Kidney tubule cell (primary cell): ENCODE measurements at regions not wholly inside any gene's neighbourhood (a gene's known extent, or its start where the extent isn't known, plus 50 kb on each side); places are given as distances from the start of the nearest gene placed in this dataset.

Source experiments
- DNase-seq: peaks from one replicate; pipeline ENCODE4 v3.0.0-alpha.2; 2018; ENCODE audit warnings: low spot score

DNA sequence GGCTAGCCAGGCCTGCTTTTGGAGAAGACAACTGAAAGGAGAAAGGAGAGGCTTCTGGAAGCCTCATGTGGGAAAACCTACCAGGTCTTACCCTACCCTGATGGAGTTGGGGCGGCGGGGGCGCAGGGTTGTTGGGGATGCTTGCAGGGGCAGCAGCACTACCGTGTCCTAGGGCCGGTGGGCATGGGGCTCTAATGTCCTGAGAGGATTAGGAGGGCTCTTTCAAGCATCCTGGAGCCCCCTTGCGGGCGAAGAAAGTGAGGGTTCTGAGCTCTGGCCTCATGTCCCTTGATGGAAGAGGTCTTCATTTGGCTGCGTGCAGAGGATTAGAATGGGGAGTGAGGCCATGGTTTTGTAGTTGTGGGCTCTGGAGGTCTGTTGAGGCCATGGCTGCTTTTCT lies 86.9 kb upstream of the PITX1 start:
- DNase-seq: no peak

DNA sequence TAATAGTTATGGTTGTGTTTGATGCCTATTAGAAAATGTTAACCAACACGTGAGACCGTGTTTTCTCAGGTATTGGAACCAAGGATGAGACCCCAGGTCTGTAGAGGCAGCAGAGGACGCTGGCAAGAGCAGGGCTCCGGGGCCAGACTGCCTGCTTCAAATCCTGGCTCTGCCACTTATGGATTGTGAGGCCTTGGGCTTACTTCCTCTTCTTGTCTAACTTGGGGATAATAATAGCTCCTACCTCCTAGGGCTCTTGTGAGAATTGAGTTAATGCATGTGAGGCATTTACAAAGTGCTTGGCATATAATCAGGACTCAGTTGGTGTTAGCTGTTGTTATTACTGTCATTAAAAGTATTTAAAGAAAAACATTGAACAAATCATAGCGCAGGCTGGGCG lies 85.5 kb upstream of the PITX1 start:
- no peak for DNase-seq

DNA sequence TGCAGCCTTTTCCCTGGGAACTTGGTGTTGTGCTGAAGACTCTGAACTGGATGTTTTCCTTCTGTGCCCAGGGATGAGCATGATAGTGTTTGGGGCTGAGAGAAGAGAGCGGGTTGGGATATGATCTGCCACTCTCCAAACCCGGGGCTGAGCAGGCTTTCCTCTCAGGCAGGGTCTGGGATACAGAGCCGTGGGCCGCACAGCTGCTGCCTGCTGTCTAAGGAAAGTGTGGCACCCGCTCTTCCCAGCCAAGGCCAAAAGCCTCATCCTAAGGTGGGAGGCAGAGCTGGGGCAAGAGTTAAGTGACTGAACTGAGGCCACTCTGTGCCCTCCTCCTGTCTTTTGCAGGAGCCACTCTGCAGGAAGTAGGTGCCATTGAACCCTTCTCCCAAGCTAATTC lies 83.6 kb upstream of the PITX1 start:
- DNase-seq: no peak

DNA sequence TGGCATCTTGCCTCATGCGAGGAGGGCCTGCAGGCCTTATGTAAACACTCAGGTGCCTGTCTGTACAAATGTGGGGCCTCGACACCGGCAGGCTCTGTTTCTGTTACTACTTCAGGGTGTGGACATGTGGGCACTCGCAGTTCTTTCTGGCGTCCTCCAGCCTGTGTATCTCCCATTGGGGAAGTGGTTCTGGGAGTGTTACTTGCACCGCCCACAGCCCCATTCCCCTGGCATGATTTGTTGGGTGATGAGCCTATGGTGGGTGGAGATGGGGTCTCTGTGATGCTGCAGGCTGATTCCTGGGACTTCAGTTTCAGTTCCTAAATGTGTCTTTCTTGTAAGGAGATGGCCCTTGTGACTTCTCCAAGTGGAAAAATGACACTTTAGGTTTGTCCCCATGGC lies 82.1 kb upstream of the PITX1 start:
- no peak for DNase-seq

DNA sequence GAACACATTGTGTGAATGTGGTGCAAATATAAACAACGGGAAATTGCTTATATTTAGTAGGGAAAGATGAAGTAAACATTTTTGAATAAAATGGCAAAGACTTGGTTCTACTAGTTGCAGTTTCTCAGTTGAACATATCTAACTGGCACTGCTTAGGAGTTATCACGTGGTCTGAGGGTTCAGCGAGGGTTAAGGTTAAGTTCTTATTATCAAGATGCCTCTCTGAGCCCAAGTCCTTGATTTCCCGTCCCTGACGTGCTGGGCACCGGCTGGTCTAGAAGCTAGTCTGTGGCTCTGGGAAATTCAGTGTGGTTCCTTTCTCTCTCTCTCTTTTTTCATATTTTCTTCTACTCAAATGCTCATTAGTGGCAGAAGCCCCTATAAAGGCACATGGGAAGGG lies 81.6 kb upstream of the PITX1 start:
- DNase-seq: no peak

DNA sequence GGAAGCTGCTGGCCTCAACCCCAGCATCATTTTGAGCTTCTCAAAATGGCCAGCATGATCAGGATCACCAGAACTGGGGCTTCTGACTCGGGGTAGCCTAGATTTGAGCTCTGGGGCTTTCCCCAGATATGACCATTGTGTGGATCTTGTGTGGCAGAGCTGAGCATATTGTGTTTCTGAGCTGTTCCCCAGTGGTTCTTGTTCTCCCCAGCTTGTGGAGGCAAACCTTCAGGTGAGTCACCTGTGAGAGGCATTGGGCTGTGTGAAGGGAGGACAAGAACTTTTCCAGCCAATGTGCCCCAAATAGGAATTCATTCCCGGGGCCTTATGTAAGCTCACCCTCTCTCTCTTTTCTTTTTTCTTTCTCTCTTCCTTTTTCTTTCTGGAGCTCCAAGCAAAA lies 80.7 kb upstream of the PITX1 start:
- no peak for DNase-seq

DNA sequence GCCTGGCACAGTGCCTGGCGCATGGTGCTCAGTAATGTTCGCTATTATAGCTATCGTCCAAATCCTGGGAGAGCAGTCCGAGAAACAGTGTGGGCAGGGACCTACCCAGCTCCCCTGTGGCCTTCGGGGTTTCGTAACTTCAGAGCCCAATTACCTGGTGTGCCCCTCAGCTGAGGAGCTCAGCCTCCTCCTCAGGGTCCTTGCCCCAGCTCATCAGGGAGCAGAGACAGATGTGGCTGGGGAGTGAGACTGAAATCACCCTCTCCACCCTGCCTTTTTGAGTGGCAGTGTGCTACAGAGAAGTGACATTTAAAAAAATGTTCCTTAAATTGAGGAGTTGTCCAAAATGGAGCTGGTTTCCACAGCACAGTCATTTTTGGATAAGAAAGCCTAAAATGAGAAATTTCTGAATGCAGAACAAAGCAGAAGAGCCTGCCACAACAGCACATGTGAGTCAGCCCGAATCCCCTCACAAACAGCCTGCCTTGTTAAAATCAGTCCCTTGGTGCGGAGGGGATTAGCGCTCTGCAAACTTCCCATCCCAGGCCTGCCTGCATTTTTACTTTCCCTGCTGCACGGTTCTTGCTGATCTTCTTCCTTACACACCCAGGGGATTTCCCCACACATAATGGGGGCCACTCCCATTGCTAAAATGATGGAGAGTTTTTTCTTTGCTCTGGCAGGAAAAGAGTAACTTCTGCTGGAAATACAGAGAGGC lies 78.1 kb upstream of the PITX1 start:
- DNase-seq: no peak

DNA sequence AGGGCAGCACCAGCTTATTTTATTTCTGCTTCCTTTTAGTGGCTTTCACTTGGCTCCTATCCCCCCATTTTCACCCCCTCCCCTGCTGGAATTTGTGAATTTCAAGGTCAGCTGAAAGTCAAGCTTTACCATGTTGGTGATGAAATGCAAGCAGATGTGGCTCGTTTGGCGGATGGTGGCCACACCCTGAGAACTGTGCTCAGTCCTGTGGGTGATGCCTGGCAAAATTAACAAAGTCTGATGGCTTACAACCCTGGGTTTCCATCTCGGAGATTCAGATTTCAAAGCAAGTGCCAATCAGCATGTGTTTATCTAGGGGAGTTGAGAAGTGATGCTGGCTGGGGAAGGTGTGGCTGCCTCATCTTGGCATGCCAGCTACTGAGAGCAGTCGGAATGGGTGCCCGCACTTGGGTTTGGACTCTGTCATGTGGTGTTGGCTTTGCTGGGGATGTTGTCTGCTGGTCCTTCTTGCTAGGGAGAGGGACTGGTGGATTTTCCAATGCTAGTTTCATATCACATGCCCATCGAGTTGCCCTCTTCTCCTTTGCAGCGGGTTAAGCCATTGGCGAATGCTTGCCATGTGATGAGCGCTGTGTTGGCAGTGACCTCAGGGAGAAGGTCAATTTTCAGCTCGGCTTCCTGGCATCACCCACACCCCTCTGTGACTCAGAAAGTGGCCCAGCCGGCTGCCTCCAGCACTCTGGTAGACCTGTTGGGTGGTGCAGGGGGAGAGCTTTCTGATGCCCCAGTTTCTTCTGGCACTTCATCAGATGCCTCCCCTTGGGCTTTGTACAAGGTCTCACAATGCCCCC lies 77.0 kb upstream of the PITX1 start:
- no peak for DNase-seq

DNA sequence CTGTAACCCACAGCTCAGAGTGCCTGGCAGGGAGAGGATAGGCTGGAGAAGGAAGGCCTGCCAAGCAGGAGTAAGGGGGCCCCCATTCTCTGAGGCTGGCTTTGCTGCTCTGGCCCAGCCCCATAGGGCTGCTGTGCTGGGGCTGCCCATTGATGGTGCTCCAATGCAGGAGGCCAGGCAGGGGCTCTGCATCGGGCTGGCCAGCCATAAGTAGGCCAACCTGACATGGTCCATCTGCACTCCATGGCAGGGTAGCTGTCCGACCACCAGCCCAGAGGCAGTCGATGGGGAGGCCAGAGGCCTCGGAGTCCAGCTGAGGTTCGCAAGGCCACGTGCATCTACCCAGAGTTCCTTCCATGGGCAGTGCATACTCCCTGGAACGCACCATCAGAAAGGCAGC lies 75.0 kb upstream of the PITX1 start:
- DNase-seq: no peak

DNA sequence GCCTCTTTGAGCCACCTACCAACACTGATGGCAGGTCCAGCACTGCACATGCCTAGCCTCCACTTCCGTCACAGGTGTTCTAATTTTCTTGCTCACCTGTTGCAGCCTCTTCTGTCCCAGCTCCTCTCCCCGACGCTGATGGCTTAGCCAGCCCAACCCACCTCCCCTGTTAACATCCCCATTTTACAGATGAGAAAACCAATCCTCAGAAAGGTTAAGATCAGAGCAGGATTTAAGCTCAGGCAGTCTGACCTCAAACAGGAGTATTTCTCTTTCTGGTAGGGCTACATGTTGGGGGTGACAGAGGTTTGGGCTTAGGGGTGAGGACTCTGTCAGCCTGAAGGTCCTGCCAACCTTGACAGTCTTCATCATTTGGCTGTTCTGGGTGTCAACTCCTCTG lies 74.5 kb upstream of the PITX1 start:
- DNase-seq: no peak

DNA sequence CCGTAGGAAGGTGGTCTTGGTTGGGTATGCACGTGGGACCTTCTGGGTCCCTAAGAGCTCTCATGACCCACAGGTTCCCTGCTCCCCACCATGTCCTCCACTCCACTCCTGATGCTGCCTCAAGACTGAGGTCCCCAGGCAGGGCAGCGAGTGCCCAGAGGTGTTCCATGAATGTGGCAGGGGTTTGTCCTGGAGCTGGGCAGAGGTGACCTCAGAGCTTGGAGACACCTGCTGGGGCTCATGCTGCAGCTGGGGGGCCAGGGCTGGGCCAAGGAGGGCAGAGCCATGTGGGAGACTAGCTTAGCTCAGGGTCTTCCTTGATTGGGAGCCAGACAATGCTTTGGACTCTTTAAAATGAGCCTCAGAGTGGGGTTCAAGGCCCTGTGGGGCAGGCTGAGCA lies 74.0 kb upstream of the PITX1 start:
- DNase-seq: no peak

DNA sequence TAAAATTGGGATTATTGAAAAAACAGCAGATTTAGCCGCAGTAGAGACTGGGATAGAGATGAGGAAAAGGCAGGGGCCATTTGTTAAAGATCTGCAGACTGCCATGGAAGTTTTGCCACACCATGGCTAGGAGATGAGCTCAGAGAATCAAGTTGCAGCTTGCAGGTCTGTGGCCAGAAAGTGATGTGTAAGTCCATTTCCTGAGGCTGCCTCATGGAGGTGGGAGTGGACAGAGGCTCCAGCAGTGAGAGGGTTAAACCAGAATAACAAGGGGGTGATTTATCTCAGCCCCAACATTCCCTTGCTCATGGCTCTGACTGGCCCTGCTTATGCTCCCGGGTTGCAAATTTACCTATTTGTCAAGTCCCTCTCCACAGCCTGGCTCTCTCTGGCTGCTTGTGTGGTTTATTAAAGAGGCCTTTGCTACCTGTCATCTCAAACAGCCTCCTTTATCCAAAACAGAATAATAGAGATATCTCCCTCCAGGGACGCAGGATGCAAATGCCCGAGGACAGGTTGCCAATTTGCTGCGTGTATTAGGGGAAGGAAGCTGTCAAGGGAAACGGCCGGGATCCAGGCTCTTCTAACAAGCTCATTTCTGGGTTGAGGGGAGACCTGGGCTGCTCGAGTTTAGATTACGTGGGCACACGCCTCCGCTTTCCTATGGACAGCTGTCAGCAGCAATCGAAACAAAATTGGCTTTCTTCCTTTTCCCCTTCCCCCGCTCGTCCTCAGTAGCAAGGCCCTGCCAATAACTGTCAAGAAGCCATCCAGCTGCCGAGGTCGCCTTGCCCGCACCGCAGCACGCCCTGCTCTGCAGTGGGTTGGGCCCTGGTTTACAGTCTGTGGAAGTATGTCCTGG lies 72.8 kb upstream of the PITX1 start:
- no peak for DNase-seq

DNA sequence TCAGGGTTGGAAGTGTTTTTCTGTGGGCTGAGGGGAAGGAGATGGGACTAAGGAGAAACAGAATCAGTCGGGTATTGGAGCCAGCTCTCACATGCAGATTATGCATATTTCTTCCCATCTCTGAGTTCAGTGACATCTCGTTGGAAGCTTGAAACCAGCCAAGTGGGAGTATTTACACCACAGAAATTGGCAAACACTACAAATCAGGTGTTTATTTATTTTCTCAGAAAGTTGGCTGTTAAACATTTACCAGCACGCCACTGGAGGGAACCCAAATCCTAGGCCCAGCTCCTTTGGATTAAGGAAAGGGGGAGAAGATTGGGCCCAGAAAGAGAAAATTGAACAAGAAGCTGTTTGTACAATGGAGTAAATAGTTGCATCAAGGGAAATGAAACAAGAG lies 72.1 kb upstream of the PITX1 start:
- DNase-seq: no peak

DNA sequence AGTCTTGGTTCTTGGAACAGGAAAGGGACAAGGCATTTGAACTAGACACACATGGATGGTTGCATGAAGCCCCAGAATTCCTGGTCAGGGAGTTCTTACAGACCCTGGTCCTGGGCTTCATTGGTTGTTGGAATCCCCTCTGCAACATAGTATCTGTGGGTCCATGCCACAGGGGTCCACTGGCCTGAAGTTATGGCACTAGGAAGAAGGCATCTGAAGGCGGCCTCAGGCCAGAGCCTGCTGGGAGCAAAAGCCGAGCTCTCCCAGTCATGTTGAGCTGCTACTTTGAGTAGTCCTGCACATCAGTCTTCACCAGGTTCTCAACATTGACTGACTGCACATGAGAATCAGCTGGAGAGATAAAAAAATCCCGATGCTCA lies 71.1 kb upstream of the PITX1 start:
- DNase-seq: no peak

DNA sequence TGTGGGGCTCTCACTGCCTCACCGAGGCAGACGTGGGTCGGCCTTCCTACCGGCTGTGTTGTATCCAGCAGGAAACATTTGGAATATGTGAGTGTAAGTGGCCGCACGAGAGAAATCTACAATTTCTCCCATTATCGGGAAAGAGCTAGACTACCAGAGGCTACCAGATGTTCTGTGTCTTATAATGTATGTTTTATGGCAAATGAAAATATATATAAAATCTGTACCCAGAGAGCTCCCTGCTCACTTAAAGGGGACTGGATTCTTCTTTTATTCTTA lies 69.5 kb upstream of the PITX1 start:
- DNase-seq: no peak

DNA sequence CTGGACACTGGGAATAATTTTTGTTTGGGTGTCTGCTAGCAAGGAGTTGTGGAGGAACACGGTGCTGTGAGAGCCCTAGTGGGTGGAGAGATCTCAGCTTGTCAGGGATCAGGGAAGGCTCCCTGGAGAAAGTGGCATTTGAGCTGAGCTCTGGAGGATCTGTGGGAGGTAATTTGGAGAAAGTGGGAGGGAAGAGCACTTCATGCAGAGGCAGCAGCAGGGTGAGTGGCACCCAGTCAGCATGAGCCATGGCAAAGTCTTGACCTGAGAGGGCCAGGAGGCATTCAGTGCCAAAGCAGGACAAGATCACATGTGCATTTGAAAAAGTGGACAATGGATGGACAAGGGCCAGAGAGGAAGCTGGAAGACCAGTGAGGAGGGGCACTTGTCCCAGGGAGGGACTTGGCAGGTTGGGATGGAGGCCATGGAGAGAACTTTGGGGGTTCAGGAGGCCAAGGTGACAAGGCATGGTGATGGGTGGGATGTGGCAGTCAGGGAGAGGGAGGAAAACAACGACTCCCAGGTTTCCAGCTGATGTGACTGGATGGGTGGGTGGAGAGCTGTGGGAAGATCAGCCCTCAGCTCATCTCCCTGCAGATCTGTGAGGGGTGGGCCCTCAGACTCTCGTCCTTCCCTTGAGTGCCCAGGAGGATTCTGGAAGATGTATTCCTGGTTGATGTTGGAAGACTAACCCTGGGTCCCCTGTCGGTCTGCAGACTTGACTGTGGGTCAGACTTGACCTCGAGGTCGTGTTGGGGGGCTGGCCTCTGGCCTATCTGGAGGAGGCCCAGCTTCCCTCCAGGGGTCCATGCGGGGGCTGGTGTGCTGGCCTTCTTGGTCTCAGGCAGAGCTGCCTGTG lies 68.9 kb upstream of the PITX1 start:
- DNase-seq: no peak

DNA sequence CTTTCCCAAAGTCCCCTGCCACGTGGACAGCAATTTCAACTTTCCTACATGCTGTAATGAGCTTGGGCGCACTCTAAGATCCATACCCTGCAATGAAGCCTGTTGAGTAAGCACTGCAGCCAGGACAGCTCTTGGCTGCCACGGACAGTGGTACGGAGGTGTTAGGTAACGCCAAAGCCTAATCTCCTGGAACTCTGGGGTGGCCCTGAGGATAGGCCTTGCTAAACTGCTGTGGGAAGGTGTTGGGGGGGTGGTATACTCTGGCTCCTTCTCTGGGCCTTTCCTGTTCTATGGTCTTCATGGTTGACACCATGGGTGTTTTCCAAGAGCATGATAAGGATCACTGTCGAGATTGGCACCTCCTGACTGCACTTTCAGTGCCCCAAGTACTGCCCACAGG lies 66.4 kb upstream of the PITX1 start:
- DNase-seq: no peak

DNA sequence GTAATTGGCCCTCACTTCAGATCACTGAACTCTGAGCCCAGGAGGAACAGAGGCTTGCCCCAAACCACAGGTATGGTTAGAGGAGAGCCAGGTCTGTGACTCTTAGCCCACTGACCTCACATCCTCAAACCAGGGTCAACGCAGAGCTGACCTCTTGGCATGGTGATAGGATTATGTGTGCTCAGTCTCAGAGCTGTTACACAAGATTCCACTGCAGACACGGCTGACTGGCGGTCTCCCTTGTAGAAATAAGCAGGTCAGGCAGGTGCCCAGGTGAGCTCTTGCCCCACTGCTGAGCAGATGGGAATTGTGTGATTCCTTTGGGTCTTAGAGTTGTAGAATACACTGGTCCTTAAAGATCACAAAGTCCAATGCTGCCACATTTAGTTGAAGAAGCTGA lies 66.0 kb upstream of the PITX1 start:
- DNase-seq: no peak

DNA sequence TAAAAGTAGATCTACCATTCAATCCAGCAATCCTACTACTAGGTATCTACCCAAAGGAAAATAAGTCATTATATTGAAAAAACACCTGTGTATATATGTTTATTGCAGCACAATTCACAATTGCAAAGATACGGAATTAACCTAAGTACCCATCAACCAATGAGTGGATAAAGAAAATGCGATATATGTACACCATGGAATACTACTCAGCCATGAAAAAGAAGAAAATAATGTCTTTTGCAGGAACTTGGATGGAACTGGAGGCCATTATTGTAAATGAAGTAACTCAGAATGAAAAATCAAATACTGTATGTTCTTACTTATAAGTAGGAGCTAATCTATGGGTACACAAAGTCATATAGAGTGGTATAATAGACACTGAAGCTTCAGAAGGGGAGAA lies 63.4 kb upstream of the PITX1 start:
- DNase-seq: no peak

DNA sequence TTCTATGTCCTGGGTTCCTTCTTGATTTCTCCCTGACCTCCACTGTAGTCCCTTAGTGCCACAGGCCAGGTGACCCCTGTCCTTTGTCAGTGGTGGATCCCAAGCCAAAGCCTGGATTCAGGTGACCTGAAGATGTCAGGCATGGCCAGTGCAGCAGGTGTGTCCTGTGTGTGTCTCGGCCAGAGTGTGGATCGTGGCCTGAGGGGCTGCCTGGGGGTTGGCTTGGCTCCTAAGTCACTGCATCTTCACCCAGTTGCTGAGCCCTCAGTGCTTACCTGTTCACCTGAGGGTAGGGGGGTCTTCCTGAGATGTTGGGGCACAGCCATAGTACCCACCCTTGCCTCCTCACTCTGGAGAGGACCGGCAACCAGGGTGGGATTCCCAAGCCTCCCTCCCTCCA lies 61.8 kb upstream of the PITX1 start:
- no peak for DNase-seq

DNA sequence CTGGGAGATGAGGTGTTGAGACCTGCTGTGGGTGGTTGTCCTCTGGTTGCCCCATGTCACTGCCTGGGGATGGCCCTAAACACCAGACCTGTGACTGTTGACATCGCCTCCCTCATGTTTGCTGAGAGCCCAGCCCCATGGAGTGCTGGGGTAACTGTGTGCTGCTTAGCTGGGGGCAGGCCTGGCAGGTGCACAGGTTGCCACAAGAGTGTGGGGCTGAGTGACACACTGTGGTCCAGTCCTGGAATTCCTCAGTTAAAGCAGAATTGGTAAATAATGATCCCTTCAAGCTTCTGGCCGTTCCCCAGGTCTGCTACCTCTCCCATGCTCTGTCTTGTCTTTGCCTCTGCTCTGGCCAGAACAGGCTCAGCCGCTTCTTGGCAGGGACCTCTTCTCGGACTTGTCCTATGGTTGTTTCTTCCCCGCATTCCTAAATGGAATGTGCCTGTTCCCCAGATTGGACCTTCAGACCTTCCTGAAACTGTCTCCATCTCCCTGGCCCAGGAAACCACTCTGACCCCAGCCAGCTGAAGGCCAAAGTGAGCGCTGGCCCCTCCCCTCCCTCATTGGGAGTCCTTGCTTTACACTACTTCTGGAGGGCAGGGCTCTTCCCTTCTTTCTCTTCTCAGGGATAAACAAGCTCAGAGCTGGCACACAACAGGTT lies 61.2 kb upstream of the PITX1 start:
- no peak for DNase-seq
